Muscle layer of colon (tissue), 2 donors: ENCODE measurements at regions not wholly inside any gene's neighbourhood (a gene's known extent, or its start where the extent isn't known, plus 50 kb on each side); places are given as distances from the start of the nearest gene placed in this dataset.
"Not testable (repeated sequence)": the region's sequence is repeated elsewhere in the genome, so short reads cannot be mapped to it uniquely, and the experiment has no call there.

Source experiments
- H3K27ac ChIP-seq: one replicate; pipeline ENCODE4 v1.7.0; 2013; ENCODE audit warnings: low read depth, mild to moderate bottlenecking, low read length, moderate library complexity
- H3K27me3 ChIP-seq, 2 donors: one replicate each; pipeline ENCODE4 v1.7.0; 2013; ENCODE audit warnings: low read length in 2 of 2, mild to moderate bottlenecking in 2 of 2; ENCODE audit not compliant: insufficient read depth in 2 of 2, control insufficient read depth in 1 of 2
- H3K36me3 ChIP-seq: one replicate; pipeline ENCODE4 v1.7.0; 2013; ENCODE audit warnings: mild to moderate bottlenecking, low read length; ENCODE audit not compliant: insufficient read depth
- H3K4me1 ChIP-seq: one replicate; pipeline ENCODE4 v1.7.0; 2013; ENCODE audit warnings: mild to moderate bottlenecking, low read length; ENCODE audit not compliant: insufficient read depth
- H3K4me3 ChIP-seq, 2 donors: one replicate each; pipeline ENCODE4 v1.7.0; 2013; ENCODE audit warnings: low read length in 2 of 2, low read depth in 1 of 2, mild to moderate bottlenecking in 1 of 2, moderate library complexity in 1 of 2
- H3K9ac ChIP-seq: one replicate; pipeline ENCODE4 v1.7.0; 2013; ENCODE audit warnings: low read length
- H3K9me3 ChIP-seq: one replicate; pipeline ENCODE4 v1.7.0; 2013; ENCODE audit warnings: mild to moderate bottlenecking, low read length
- donor health status: abdominal sarcoma.
- donor health status: Adenocarcinoma of cecum.

DNA sequence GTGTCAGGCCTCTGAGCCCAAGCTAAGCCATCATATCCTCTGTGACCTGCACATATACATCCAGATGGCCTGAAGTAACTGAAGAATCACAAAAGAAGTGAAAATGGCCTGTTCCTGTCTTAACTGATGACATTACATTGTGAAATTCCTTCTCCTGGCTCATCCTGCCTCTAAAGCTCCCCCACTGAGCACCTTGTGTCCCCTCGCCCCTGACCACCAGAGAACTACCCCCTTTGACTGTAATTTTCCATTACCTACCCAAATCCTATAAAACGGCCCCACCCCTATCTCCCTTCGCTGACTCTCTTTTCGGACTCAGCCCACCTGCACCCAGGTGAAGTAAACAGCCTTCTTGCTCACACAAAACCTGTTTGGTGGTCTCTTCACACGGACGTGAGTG, 1466.6 kb upstream of the GOT2 start:
- H3K4me1 ChIP-seq, H3K36me3 ChIP-seq, H3K27me3 ChIP-seq, H3K9ac ChIP-seq, H3K9me3 ChIP-seq, H3K4me3 ChIP-seq, H3K27ac ChIP-seq: not testable (repeated sequence)

DNA sequence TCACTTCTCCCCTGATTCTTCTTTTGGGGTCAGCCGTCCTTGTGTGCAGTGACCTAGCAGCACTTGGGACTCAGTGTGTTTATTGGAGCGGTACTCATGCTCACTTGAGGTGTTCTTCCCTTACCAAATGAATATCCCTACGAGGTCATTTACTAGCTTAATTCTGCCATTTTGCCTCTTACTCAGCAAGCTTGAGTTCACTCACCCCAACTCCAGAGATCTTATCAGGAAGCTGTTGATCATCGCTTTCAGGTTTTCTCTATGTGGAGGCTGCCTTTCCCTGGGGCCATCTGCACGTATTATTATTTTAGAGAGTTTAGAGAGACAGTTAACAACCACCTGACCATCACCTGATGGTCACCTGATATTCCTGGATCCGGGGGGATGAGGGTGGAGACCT, 1466.0 kb upstream of the GOT2 start:
- H3K27me3 ChIP-seq: no peaks in the 10 kb centered on the region
- no peak overlapping the region for H3K27ac ChIP-seq
- no peaks in the 10 kb centered on the region for H3K9me3 ChIP-seq
- H3K9ac ChIP-seq: no peak overlapping the region
- no peak overlapping the region for H3K4me3 ChIP-seq
- no peaks in the 10 kb centered on the region for H3K36me3 ChIP-seq
- H3K4me1 ChIP-seq: no peaks in the 10 kb centered on the region

DNA sequence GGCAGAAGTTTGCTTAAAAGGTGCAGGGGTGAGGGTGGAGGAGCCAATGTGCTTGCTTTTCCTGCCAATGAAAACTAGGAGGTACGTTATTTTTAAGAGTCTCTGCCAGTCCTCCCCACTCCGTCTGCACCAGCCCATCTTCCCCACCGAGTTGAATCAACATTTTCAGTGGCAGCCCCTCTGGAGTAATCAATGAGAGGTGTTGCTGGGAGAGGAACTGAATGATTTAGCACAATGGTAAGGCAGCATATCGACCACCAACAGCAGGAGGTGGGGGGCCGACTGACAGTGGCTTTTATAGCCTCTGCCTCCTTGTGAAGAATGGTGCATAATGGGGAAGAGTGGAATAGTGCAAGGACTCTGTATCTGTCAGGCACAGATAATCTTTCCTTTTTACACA, 1465.0 kb upstream of the GOT2 start:
- no peaks in the 10 kb centered on the region for H3K36me3 ChIP-seq
- no peak overlapping the region for H3K27ac ChIP-seq
- H3K9ac ChIP-seq: no peak overlapping the region
- H3K9me3 ChIP-seq: no peaks in the 10 kb centered on the region
- H3K4me1 ChIP-seq: no peaks in the 10 kb centered on the region
- no peaks in the 10 kb centered on the region for H3K27me3 ChIP-seq
- no peak overlapping the region for H3K4me3 ChIP-seq

DNA sequence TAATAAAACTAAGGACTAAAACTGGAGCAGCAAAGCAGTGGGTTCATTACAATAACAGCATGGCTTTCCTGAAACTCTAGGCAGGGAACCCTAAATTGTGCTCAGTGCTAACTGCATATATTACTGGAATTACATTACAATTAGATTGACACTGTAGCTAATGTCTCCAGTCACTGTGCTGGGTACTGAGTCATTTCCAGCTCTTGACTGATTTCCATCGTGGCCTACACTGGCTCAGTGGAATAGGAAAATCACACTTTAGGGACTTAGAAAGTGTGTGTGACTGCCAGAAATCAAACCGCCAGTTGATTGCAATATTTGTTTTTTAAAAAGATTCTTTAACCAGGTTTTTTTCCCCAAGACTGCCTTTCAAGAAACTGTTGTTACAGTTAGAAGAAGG, 1447.4 kb upstream of the GOT2 start:
- Histone ChIP-seq H3K27me3 (no peaks in the 10 kb centered on the region), H3K9me3 (no peaks in the 10 kb centered on the region), H3K9ac (no peak overlapping the region), H3K4me1 (no peaks in the 10 kb centered on the region), H3K4me3 (no peak overlapping the region), H3K36me3 (no peaks in the 10 kb centered on the region), H3K27ac (no peak overlapping the region)

DNA sequence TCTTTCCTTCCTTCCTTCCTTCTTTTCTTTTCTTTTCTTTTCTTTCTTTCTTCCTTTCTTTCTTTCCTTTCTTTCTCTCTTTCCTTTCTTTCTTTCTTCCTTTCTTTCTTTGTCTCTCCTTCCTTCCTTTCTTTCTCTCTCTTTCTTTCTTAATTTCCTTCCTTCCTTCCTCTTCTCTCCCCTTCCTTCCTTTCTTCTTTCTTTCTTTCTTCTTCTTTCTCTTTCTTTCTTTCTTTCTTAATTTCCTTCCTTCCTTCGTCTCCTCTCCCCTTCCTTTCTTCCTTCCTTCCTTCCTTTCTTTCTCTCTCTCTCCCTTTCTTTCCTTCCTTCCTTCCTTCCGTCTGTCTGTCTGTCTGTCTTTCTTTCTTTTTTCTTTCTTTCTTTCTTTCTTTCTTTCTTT, 1446.5 kb upstream of the GOT2 start:
- Histone ChIP-seq H3K4me3 (no peak overlapping the region), H3K4me1 (no peaks in the 10 kb centered on the region), H3K9me3 (no peaks in the 10 kb centered on the region), H3K27ac (no peak overlapping the region), H3K27me3 (no peaks in the 10 kb centered on the region), H3K9ac (no peak overlapping the region), H3K36me3 (no peaks in the 10 kb centered on the region)

DNA sequence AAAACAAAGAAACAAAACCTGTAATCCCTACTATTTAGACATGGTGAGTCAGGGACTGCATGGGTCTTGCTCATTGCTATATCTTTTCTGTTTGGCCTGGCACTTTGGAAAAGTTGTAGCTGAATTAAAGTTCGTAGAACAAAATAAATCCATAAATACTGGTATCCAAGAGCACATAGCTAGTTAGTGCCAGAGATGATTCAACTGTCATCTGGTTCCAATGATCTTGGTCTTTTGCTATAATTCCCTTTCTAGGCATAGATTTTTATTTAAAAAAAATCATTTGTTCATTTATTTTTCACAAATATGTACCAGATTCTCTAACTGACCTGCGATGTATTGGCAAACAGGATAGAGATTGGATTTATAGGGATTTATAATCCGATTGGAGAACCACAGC, 1436.1 kb upstream of the GOT2 start:
- Histone ChIP-seq H3K27ac (no peak overlapping the region), H3K27me3 (no peaks in the 10 kb centered on the region), H3K9ac (no peak overlapping the region), H3K36me3 (no peaks in the 10 kb centered on the region), H3K4me1 (no peaks in the 10 kb centered on the region), H3K9me3 (no peaks in the 10 kb centered on the region), H3K4me3 (no peak overlapping the region)

DNA sequence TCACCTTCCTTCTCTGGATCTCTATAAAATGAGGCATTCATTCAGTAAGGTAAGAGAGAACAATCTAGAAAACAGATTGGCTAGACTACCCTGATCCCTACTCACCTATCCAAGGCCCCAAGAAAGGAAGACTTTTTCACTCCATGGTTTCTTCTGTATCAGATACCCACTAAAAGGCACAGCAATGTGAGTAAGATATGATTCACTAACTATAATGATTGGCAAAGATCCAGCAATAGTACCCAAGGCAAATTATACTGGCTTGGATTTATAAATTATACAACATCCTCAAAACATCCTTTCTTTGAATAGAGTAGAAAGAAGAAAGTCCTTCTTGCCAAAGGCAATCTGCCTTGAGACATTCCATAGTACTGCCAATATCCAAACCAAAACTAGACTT, 1432.0 kb upstream of the GOT2 start:
- Histone ChIP-seq H3K4me1 (no peaks in the 10 kb centered on the region), H3K36me3 (no peaks in the 10 kb centered on the region), H3K9me3 (no peaks in the 10 kb centered on the region), H3K4me3 (no peak overlapping the region), H3K27ac (no peak overlapping the region), H3K9ac (no peak overlapping the region), H3K27me3 (no peaks in the 10 kb centered on the region)

DNA sequence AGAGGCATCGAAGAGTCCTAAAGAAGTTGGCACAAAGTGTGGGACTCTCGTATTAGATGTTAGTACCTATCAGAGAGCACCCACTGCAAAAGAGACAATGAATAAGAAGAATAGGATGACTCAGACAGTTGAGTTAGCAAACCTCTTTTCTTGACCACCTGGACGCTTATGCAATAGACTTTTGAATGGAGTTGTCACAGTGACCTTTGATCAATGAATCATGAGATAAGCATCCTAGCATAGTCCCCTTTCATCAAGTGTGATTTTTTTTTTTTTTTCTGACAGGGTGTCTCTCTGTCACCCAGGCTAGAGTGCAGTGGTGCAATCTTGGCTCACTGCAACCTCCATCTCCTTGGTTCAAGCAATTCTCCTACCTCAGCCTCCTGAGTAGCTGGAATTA, 1417.9 kb upstream of the GOT2 start:
- no peak overlapping the region for H3K4me3 ChIP-seq
- no peaks in the 10 kb centered on the region for H3K9me3 ChIP-seq
- H3K27me3 ChIP-seq: no peaks in the 10 kb centered on the region
- no peaks in the 10 kb centered on the region for H3K36me3 ChIP-seq
- H3K9ac ChIP-seq: no peak overlapping the region
- H3K27ac ChIP-seq: no peak overlapping the region
- H3K4me1 ChIP-seq: no peaks in the 10 kb centered on the region

DNA sequence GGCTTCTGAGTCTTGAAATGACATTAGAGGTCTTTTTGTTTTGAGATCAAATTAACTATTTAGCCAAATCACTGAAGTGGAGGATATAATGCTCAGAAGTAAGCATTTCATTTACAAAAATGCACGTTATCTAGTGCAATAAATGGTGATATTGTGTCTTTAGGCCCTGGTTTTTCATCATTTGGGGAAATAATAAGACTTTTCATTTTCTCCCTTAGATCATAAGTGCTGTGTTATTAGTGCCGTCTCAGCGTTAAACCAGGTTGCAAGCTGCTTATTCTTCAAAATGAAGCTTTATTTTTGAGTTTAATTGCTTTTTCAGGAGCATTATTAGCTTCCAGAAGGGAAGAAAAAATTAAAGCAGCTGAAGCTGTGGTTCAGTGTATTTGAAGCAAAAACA, 1416.8 kb upstream of the GOT2 start:
- H3K4me3 ChIP-seq: no peak overlapping the region
- no peak overlapping the region for H3K27ac ChIP-seq
- no peaks in the 10 kb centered on the region for H3K36me3 ChIP-seq
- H3K27me3 ChIP-seq: no peaks in the 10 kb centered on the region
- no peaks in the 10 kb centered on the region for H3K4me1 ChIP-seq
- H3K9ac ChIP-seq: no peak overlapping the region
- H3K9me3 ChIP-seq: no peaks in the 10 kb centered on the region

DNA sequence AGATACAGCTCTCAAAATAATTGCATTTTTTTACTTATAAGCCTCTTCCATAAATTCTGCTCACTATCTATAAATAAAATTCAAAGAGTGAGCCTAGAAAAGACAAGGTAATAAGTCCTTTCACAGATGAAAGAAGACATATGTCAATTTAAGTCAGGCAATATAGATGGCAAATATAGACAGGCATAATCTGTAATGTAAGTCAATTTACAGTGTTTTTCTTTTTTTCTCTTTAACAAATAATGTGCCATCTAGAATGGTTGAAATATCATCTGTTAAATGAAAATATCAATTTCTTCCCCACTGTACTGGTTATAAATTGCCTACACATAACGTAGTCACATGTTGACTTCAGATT, 1409.2 kb upstream of the GOT2 start:
- Histone ChIP-seq H3K27me3 (no peaks in the 10 kb centered on the region), H3K4me3 (no peak overlapping the region), H3K9ac (no peak overlapping the region)

DNA sequence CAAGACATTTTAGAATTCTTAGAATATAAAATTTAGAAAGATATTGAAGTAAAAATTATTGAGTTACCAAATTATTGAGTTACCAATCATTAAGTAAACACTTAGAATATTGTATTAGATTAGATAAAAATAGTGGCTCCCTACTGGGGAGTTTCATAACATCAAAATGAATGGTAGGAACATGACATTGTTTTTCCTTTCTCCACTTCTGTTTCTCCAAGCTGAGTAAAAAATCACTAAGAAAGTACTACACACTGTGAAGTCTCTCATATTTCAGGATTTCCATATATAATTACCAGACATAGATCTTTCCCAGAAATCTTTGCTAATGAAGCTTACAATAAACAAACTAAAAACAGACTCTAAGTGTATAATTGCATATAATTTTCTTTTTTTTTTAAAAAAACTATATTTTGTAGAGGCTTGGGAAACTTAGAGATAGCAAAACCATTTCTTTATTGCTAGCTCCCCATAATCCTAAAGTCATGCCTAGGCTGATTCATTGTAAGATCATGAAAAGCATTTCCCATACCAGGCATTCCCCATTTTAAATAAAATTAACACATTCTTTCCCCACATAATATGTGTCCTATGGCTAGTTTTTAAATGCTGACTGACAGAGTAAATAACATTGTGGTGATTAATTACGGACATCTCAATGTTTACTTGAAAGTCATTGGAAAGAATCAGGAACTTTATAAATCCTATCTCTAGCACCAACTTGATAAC, 1408.7 kb upstream of the GOT2 start:
- no peaks in the 10 kb centered on the region for H3K27me3 ChIP-seq
- H3K27ac ChIP-seq: no peak overlapping the region
- no peak overlapping the region for H3K9ac ChIP-seq
- H3K9me3 ChIP-seq: no peaks in the 10 kb centered on the region
- H3K4me3 ChIP-seq: no peak overlapping the region
- no peaks in the 10 kb centered on the region for H3K4me1 ChIP-seq
- no peaks in the 10 kb centered on the region for H3K36me3 ChIP-seq

More for the DNA sequence above, 1409.2 kb upstream of the GOT2 start:
- no peaks in the 10 kb centered on the region for H3K9me3 ChIP-seq
- H3K36me3 ChIP-seq: no peaks in the 10 kb centered on the region
- no peaks in the 10 kb centered on the region for H3K4me1 ChIP-seq
- no peak overlapping the region for H3K27ac ChIP-seq

DNA sequence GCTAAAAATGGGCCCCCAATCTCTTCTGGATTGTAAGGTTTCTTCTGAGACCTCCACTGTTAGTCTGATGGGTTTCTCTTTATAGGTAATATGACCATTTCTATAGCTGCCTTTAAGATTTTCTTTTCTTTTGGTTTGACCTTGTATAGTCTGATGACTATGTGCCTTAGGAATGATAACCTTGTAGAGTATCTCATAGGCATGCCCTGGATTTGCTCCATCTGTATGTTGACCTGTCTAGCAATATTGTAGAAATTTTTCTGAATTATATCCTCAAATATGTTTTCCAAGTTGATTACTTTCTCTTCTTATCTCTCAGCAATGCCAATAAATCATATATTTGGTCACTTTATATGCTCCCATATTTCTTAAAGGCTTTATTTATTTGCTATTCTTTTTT, 1403.8 kb upstream of the GOT2 start:
- H3K4me1 ChIP-seq: no peaks in the 10 kb centered on the region
- H3K9ac ChIP-seq: no peak overlapping the region
- no peak overlapping the region for H3K4me3 ChIP-seq
- H3K9me3 ChIP-seq: no peaks in the 10 kb centered on the region
- no peaks in the 10 kb centered on the region for H3K36me3 ChIP-seq
- no peaks in the 10 kb centered on the region for H3K27me3 ChIP-seq
- no peak overlapping the region for H3K27ac ChIP-seq
